Body of pancreas (tissue), 4 donors: ENCODE measurements at regions not wholly inside any gene's neighbourhood (a gene's known extent, or its start where the extent isn't known, plus 50 kb on each side); places are given as distances from the start of the nearest gene placed in this dataset.
"Not testable (repeated sequence)": the region's sequence is repeated elsewhere in the genome, so short reads cannot be mapped to it uniquely, and the experiment has no call there.

Experiments
- CTCF ChIP-seq, 7 experiments: fragments of 450-650 bp in 4 of 7; fragments of 200-600 bp in 3 of 7; sonication (generic) in 3 of 7; IDR thresholded peaks; one replicate each; pipeline ENCODE4 v1.5.1; 2016 to 2019; ENCODE audit warnings: antibody characterized with exemption in 7 of 7
- POLR2A ChIP-seq, 3 donors: fragments of 450-650 bp; IDR thresholded peaks; one replicate each; pipeline ENCODE4 v1.6.1; 2016; ENCODE audit warnings: antibody characterized with exemption in 3 of 3, mild to moderate bottlenecking in 2 of 3

- not testable (repeated sequence) for TF ChIP-seq CTCF, POLR2A (IDR thresholded peaks at IDR 0.05)
Measured at GRCh38 chr3:170688222-170688621, 102.3 kb upstream of the SLC7A14 start.
